ENCODE measurements at regions not wholly inside any gene's neighbourhood (a gene's known extent, or its start where the extent isn't known, plus 50 kb on each side); places are given as distances from the start of the nearest gene placed in this dataset.

- no peak for ATAC-seq
- Histone ChIP-seq H3K79me2 (ENCODE audit: control insufficient read depth, insufficient read depth, low read length) (no peaks in the 10 kb centered on the region), H3K27ac (ENCODE audit: extremely low read depth, low read depth, low read length) (no peak overlapping the region), H3K9me1 (ENCODE audit: control insufficient read depth, insufficient read depth, low read length) (no peaks in the 10 kb centered on the region), H3K9ac (ENCODE audit: insufficient read depth in 1 of 2, low read depth in 2 of 2, low read length in 2 of 2) (no peak overlapping the region), H3K9me3 (replicated peaks; ENCODE audit: control insufficient read depth, insufficient read depth, low read depth, low read length) (no peaks in the 10 kb centered on the region), H4K20me1 (replicated peaks; ENCODE audit: control insufficient read depth, insufficient read depth, low read length) (no peaks in the 10 kb centered on the region), H3K4me3 (no peak overlapping the region), H3K36me3 (ENCODE audit: control insufficient read depth, insufficient read depth, low read length) (no peaks in the 10 kb centered on the region), H3K27me3 (ENCODE audit: control insufficient read depth in 2 of 2, insufficient read depth in 2 of 2, low read length in 2 of 2) (no peaks in the 10 kb centered on the region), H3K4me2 (ENCODE audit: insufficient read depth, low read length) (no peak overlapping the region), H3K4me1 (replicated peaks in 1 of 2; ENCODE audit: control insufficient read depth in 2 of 2, insufficient read depth in 2 of 2, low read length in 2 of 2) (no peaks in the 10 kb centered on the region), H2AFZ (ENCODE audit: low read depth, low read length) (no peak overlapping the region)
- BruUV-seq (replicated peaks): no TSS peak
- no peak for DNase-seq (ENCODE audit: extremely low read depth in 1 of 4, low spot score in 3 of 4)
- WGBS (ENCODE audit: insufficient coverage, low coverage, missing lambda C conversion rate): 5% methylated on average over 3 of the region's 3 CpGs
- no peak for FAIRE-seq
- intact Hi-C loops (cut with micrococcal nuclease) (no loop called here), in situ Hi-C loops (cut with MboI) (no loop called here)
- POLR2A ChIA-PET: no interaction called here
- CTCF ChIA-PET (ENCODE audit: low intra/inter-chr PET ratio): no interaction called here
- TF ChIP-seq, protein P1, sequence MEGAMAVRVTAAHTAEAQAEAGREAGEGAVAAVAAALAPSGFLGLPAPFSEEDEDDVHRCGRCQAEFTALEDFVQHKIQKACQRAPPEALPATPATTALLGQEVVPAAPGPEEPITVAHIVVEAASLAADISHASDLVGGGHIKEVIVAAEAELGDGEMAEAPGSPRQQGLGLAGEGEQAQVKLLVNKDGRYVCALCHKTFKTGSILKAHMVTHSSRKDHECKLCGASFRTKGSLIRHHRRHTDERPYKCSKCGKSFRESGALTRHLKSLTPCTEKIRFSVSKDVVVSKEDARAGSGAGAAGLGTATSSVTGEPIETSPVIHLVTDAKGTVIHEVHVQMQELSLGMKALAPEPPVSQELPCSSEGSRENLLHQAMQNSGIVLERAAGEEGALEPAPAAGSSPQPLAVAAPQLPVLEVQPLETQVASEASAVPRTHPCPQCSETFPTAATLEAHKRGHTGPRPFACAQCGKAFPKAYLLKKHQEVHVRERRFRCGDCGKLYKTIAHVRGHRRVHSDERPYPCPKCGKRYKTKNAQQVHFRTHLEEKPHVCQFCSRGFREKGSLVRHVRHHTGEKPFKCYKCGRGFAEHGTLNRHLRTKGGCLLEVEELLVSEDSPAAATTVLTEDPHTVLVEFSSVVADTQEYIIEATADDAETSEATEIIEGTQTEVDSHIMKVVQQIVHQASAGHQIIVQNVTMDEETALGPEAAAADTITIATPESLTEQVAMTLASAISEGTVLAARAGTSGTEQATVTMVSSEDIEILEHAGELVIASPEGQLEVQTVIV (CRISPR knock-in tag; IDR thresholded peaks at IDR 0.05; ENCODE audit: borderline replicate concordance): no peak
- TF ChIP-seq ARID4B (CRISPR knock-in tag; IDR thresholded peaks at IDR 0.05) (no peak), ZNF561 (CRISPR knock-in tag; conservative IDR thresholded peaks at IDR 0.05) (no peak), KAT8 (IDR thresholded peaks at IDR 0.05; ENCODE audit: low read depth) (no peak), HMG20A (CRISPR knock-in tag; conservative IDR thresholded peaks at IDR 0.05) (no peak), ZNF780A (CRISPR knock-in tag; IDR thresholded peaks at IDR 0.05) (no peak), FOXO4 (CRISPR knock-in tag; IDR thresholded peaks at IDR 0.05) (no peak), ZMIZ1 (IDR thresholded peaks at IDR 0.05; ENCODE audit: low read depth in 2 of 2, low read length in 2 of 2) (no peak)
- TF ChIP-seq, protein P2, sequence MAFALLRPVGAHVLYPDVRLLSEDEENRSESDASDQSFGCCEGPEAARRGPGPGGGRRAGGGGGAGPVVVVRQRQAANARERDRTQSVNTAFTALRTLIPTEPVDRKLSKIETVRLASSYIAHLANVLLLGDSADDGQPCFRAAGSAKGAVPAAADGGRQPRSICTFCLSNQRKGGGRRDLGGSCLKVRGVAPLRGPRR (CRISPR knock-in tag; IDR thresholded peaks at IDR 0.05): no peak
Observed at GRCh38 chr13:88919970-88920628, 1248.9 kb downstream of the SLITRK5 start.

Measured in K562 (cell line).